ENCODE measurements at regions not wholly inside any gene's neighbourhood (a gene's known extent, or its start where the extent isn't known, plus 50 kb on each side); places are given as distances from the start of the nearest gene placed in this dataset.

DNA sequence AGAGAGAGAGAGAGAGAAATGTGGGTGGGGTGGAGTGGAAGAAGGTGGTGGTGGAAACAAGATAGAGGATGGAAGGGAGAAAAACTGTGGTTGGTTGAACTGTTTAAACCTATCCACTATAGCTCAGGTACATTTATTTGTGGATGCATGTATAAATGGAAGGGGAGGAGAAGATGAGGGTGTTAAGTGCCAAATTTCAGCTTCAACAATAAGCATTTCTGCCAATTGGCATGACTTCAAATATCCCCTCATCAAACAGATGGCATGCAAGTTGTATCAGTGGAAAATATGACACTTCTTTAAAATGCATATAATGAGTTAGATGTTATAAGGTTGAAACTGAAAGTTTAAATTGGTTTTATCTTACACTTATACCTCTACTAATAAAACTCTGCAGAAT lies 216.1 kb downstream of the LMBRD1 start:
- BruUV-seq (replicated peaks) = no TSS peak
- Histone ChIP-seq H3K36me3 (ENCODE audit: insufficient read depth, low read length) (no peaks in the 10 kb centered on the region), H3K4me2 (ENCODE audit: low read length) (no peak overlapping the region), H3K4me3 (ENCODE audit: low read depth, low read length, poor library complexity, severe bottlenecking) (no peak overlapping the region), H3K27ac (ENCODE audit: low read depth, low read length, poor library complexity, severe bottlenecking) (no peak overlapping the region), H4K20me1 (ENCODE audit: insufficient read depth, low read length) (no peaks in the 10 kb centered on the region), H3K4me1 (ENCODE audit: insufficient read depth, low read length, poor library complexity, severe bottlenecking) (no peaks in the 10 kb centered on the region), H3K9me2 (ENCODE audit: insufficient read depth, low read length) (no peaks in the 10 kb centered on the region), H3K79me2 (ENCODE audit: insufficient read depth, low read depth, low read length) (no peaks in the 10 kb centered on the region), H3K9me3 (ENCODE audit: low read length) (no peaks in the 10 kb centered on the region), H2AFZ (ENCODE audit: low read length) (no peak overlapping the region)
- intact Hi-C loops (cut with micrococcal nuclease; ENCODE audit: unreplicated experiment) = no loop called here
- POLR2A ChIA-PET = interaction anchor here (0.5 kb wide), 1 partner anchor 10 kb away, joined by 3 read pairs; no protein-coding TSS in a partner anchor
- no peak for TF ChIP-seq EZH2phosphoT487 (IDR thresholded peaks at IDR 0.05; ENCODE audit: borderline replicate concordance, low read depth, low read length)
- TF ChIP-seq, protein P1, sequence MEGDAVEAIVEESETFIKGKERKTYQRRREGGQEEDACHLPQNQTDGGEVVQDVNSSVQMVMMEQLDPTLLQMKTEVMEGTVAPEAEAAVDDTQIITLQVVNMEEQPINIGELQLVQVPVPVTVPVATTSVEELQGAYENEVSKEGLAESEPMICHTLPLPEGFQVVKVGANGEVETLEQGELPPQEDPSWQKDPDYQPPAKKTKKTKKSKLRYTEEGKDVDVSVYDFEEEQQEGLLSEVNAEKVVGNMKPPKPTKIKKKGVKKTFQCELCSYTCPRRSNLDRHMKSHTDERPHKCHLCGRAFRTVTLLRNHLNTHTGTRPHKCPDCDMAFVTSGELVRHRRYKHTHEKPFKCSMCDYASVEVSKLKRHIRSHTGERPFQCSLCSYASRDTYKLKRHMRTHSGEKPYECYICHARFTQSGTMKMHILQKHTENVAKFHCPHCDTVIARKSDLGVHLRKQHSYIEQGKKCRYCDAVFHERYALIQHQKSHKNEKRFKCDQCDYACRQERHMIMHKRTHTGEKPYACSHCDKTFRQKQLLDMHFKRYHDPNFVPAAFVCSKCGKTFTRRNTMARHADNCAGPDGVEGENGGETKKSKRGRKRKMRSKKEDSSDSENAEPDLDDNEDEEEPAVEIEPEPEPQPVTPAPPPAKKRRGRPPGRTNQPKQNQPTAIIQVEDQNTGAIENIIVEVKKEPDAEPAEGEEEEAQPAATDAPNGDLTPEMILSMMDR (conservative IDR thresholded peaks at IDR 0.05; ENCODE audit: low read length) = no peak
- CTCF ChIA-PET (ENCODE audit: unreplicated experiment) = no interaction called here
- no peak for DNase-seq (ENCODE audit: low spot score)

DNA sequence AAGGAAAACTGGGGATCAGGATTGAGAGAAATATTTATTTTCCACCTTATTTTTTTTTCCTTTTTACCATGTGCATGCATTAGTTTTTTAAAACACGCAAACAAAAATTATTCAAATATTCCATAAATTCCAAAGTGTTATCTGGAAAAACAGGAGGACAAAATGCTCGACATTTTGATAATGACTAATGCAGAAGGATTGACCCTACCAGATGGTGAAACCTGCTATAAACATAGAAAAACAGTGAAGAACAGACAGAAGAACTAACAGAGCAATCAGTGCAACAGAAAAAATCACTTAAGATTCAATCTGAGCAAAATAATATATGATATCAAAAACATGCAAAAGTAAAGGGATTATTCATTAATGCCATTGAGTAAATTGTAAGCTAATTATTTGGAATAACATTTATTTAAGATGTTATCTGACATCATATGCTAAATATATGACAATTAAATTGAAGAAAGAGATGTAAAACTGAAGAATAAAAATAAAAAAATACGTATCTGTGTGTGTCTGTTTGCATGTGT lies 218.4 kb downstream of the LMBRD1 start:
- intact Hi-C loops (cut with micrococcal nuclease; ENCODE audit: unreplicated experiment) = no loop called here
- no TSS peak for BruUV-seq (replicated peaks)

DNA sequence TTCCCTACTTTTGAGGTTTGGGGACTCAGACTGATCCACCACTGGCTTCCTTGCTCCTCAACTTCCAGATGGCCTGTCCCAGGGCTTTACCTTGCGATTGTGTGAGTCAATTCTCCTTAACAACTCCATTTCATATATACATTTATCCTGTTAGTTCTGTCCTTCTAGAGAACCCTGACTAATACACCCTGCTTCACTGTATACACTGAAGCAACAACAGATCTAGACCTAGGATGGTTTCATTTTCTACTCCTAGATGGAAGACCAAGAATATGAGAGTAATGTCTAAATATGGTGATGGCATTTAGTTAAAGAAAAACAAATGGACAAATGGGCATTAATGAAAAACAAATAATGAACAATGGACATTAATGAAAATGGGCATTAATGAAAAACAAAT lies 225.6 kb downstream of the LMBRD1 start:
- intact Hi-C loops (cut with micrococcal nuclease; ENCODE audit: unreplicated experiment) = no loop called here
- no peak for DNase-seq (ENCODE audit: low spot score)

More for the DNA sequence above, 218.4 kb downstream of the LMBRD1 start:
- Histone ChIP-seq H4K20me1 (ENCODE audit: insufficient read depth, low read length) (no peaks in the 10 kb centered on the region), H3K4me1 (ENCODE audit: insufficient read depth, low read length, poor library complexity, severe bottlenecking) (no peaks in the 10 kb centered on the region), H2AFZ (ENCODE audit: low read length) (no peak overlapping the region), H3K9me2 (ENCODE audit: insufficient read depth, low read length) (no peaks in the 10 kb centered on the region), H3K36me3 (ENCODE audit: insufficient read depth, low read length) (no peaks in the 10 kb centered on the region), H3K4me2 (ENCODE audit: low read length) (no peak overlapping the region), H3K9me3 (ENCODE audit: low read length) (no peaks in the 10 kb centered on the region), H3K4me3 (ENCODE audit: low read depth, low read length, poor library complexity, severe bottlenecking) (no peak overlapping the region), H3K79me2 (ENCODE audit: insufficient read depth, low read depth, low read length) (no peaks in the 10 kb centered on the region), H3K27ac (ENCODE audit: low read depth, low read length, poor library complexity, severe bottlenecking) (no peak overlapping the region)
- POLR2A ChIA-PET = interaction anchor here (0.7 kb wide), 2 partner anchors 842 to 1337 kb away, joined by 3 read pairs; no protein-coding TSS in a partner anchor
- DNase-seq (ENCODE audit: low spot score) = no peak
- CTCF ChIA-PET (ENCODE audit: unreplicated experiment) = no interaction called here
- TF ChIP-seq EZH2phosphoT487 (IDR thresholded peaks at IDR 0.05; ENCODE audit: borderline replicate concordance, low read depth, low read length) = no peak
- TF ChIP-seq, protein P1 (conservative IDR thresholded peaks at IDR 0.05; ENCODE audit: low read length) = no peak

More for the DNA sequence above, 225.6 kb downstream of the LMBRD1 start:
- H4K20me1 ChIP-seq (ENCODE audit: insufficient read depth, low read length) = no peaks in the 10 kb centered on the region
- no peaks in the 10 kb centered on the region for H3K4me1 ChIP-seq (ENCODE audit: insufficient read depth, low read length, poor library complexity, severe bottlenecking)
- H3K27ac ChIP-seq (ENCODE audit: low read depth, low read length, poor library complexity, severe bottlenecking) = no peak overlapping the region
- H3K9me2 ChIP-seq (ENCODE audit: insufficient read depth, low read length) = no peaks in the 10 kb centered on the region
- H2AFZ ChIP-seq (ENCODE audit: low read length) = no peak overlapping the region
- ChIA-PET POLR2A (interaction anchor here (0.7 kb wide), 1 partner anchor 10 kb away, joined by 3 read pairs; no protein-coding TSS in a partner anchor), CTCF (ENCODE audit: unreplicated experiment) (no interaction called here)
- no TSS peak for BruUV-seq (replicated peaks)
- no peak for TF ChIP-seq EZH2phosphoT487 (IDR thresholded peaks at IDR 0.05; ENCODE audit: borderline replicate concordance, low read depth, low read length)
- TF ChIP-seq, protein P1 (conservative IDR thresholded peaks at IDR 0.05; ENCODE audit: low read length) = no peak
- no peaks in the 10 kb centered on the region for H3K9me3 ChIP-seq (ENCODE audit: low read length)
- no peak overlapping the region for H3K4me3 ChIP-seq (ENCODE audit: low read depth, low read length, poor library complexity, severe bottlenecking)
- no peaks in the 10 kb centered on the region for H3K36me3 ChIP-seq (ENCODE audit: insufficient read depth, low read length)
- no peaks in the 10 kb centered on the region for H3K79me2 ChIP-seq (ENCODE audit: insufficient read depth, low read depth, low read length)
- no peak overlapping the region for H3K4me2 ChIP-seq (ENCODE audit: low read length)
